ENCODE measurements at regions not wholly inside any gene's neighbourhood (a gene's known extent, or its start where the extent isn't known, plus 50 kb on each side); places are given as distances from the start of the nearest gene placed in this dataset.
"Not testable (repeated sequence)": the region's sequence is repeated elsewhere in the genome, so short reads cannot be mapped to it uniquely, and the experiment has no call there.

DNA sequence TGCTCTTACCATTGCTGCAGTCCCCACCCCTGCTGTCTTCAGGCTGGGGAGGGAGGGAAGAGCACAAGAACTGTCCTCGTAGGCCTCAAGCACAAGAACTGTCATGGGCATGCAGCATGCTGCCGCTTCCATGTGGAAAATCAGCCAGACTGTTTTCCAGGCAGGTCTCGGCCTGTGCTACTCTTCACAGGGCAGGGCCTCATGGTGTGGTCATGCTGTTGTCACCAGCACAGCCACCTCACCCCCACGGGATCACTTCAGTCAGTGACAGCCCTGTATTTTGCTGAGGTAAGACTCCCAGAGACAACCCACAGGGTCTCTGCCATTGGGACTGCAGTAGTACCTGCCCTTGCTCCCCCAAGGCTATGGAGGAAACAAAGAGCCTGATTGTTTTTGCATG, 205.3 kb downstream of the NAP1L3 start:
- in situ Hi-C loops (cut with HindIII; ENCODE audit: low pct_unique_long_range_greater_than_20kb, low sequenced_read_pairs): no loop called here
- no peak for DNase-seq (ENCODE audit: low read depth in 1 of 2, low spot score in 1 of 2)
- no peak for TF ChIP-seq JUND (IDR thresholded peaks at IDR 0.05; ENCODE audit: low read depth)

DNA sequence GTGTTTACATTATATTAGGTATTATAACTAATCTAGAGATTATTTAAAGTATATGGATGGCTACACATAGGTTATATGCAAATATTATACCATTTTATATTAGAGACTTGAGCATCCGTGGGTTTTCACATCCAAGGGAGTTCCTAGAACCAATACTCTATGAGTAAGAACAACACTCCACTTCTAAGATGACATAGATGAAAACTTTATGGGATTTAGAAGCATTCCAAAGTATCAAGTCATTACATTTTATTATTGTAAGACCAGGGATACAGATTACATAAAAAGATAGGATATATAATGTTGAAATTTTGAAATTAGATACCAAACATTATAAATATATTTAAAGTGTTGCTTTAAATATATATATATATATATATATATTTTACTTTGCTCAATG, 207.0 kb downstream of the NAP1L3 start:
- DNase-seq (ENCODE audit: low read depth in 1 of 2, low spot score in 1 of 2): no peak
- in situ Hi-C loops (cut with HindIII; ENCODE audit: low pct_unique_long_range_greater_than_20kb, low sequenced_read_pairs): no loop called here
- no peak for TF ChIP-seq JUND (IDR thresholded peaks at IDR 0.05; ENCODE audit: low read depth)

DNA sequence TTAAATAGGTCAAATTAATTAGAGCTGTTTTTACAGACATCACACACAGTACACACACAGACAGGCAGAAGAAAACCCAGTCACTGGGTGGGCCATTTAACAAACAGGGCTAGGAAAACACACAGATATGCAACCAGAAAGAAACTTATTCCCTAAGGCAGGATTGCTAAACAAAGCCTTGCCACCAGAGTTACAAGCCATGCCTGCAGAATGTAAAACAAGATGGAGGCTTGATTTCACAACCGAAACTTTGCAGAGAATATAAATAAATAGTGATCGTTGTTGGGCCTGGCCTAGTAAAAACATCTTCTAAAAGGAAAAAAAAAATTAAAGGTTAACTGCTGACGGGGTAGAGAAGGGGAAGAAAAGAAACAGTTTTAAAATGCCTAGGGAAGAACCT, 212.3 kb downstream of the NAP1L3 start:
- DNase-seq (ENCODE audit: low read depth in 1 of 2, low spot score in 1 of 2): no peak
- no peak for TF ChIP-seq JUND (IDR thresholded peaks at IDR 0.05; ENCODE audit: low read depth)
- in situ Hi-C loops (cut with HindIII; ENCODE audit: low pct_unique_long_range_greater_than_20kb, low sequenced_read_pairs): no loop called here

DNA sequence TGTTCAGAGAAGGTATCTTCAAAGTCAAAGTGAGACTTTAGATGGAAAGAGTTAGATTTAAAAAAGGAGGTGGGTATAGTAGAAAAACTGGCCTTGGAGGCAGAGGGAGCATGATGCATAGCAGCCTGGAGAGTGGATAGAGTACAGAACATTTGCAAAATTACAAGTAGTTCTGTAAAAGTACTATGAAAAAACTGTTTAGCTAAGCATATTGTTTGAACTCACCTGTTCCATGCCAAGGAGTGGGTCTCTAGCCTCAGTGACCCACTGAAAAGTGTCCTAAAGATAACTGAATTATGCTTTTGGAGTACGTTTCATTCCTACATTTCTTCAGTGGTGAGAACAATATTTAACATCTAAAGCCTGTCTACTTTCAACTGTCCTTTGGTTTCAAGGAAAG, 218.9 kb downstream of the NAP1L3 start:
- DNase-seq (ENCODE audit: low read depth in 1 of 2, low spot score in 1 of 2): no peak
- no peak for TF ChIP-seq JUND (IDR thresholded peaks at IDR 0.05; ENCODE audit: low read depth)
- in situ Hi-C loops (cut with HindIII; ENCODE audit: low pct_unique_long_range_greater_than_20kb, low sequenced_read_pairs): no loop called here

DNA sequence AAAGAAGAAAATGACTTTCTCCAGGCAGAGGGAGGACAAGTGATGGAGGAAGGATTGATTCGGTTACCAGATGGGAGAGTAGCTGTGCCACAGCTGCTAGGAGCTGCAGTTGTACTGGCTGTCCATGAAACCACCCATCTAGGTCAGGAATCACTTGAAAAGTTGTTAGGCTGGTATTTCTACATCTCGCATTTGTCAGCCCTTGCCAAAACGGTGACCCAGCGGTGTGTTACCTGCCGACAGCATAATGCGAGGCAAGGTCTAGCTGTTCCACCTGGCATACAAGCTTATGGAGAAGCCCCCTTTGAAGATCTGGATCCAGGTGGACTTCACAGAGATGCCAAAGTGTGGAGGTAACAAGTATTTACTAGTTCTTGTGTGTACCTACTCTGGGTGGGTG, 238.7 kb downstream of the NAP1L3 start:
- in situ Hi-C loops (cut with HindIII; ENCODE audit: low pct_unique_long_range_greater_than_20kb, low sequenced_read_pairs): not testable (repeated sequence)
- peak in 1 of 2 experiments; percentile 35 for DNase-seq (ENCODE audit: low read depth in 1 of 2, low spot score in 1 of 2)

DNA sequence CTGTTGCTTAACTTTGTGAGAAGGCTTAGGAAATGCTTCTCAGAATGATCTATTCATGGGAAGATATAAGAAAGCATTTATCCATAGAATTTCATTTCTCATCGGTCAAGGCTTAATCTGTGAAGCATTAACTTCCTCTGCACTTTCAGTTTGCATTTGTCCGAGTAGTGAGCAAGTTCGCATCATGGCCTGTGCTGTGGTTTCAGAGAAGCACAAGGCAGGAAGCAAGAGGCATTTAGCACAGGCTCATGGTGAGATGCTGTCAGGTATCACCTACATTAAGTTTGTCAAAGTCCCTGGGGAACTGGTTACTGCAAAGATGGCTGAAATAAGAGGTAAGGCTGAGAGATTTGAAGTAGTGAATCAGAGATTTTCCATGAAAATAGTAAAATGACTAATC, 244.9 kb downstream of the NAP1L3 start:
- no peak for DNase-seq (ENCODE audit: low read depth in 1 of 2, low spot score in 1 of 2)
- in situ Hi-C loops (cut with HindIII; ENCODE audit: low pct_unique_long_range_greater_than_20kb, low sequenced_read_pairs): no loop called here
- no peak for TF ChIP-seq JUND (IDR thresholded peaks at IDR 0.05; ENCODE audit: low read depth)

DNA sequence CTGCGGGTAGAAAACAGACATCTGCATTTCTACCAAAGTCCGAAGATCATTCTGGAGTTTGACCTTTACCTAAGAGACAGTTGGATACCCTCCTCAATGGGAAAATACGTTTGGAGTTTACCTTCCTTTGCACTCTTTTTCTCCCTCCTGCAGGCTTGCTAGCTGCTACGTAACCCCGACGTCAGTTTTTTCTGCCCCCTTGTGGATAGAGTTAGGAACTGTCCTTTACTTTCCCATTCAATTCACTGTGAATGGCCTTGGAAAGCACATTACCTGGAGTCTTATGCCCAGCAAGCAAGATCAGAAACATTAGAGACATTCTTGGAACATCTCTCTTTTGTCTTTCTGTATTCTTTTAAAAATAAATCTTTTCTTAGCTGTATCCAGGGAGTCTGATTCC, 250.7 kb downstream of the NAP1L3 start:
- peak in 1 of 2 experiments; percentile 59 for DNase-seq (ENCODE audit: low read depth in 1 of 2, low spot score in 1 of 2)
- in situ Hi-C loops (cut with HindIII; ENCODE audit: low pct_unique_long_range_greater_than_20kb, low sequenced_read_pairs): no loop called here
- no peak for TF ChIP-seq JUND (IDR thresholded peaks at IDR 0.05; ENCODE audit: low read depth)

DNA sequence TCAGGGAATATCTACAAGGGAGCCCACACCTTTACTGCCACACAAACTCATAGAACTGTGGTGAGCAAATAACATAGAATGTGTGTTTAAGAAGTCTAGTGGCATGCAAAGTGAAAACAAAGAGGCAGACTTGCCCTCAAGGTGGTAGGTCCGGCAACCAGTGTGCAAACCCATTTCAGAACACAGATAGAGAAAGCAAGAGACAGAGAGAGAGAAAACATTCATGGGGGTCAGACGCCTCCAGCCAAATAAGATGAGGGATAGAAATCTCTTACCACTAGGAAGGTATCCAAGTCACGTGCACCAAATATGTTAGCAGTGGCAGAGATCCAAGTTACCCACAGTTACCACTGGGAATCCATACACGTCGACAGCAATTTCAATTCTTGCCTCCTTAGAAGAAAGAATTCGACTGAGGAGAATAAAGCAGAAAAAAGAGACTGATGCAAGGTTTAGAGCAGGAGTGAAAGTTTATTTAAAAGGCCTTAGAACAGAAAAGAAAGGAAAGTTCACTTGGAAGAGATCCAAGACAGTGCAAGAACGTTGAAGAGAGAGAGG, 252.8 kb downstream of the NAP1L3 start:
- DNase-seq (ENCODE audit: low read depth in 1 of 2, low spot score in 1 of 2): peak in 1 of 2 experiments; percentile 77
- in situ Hi-C loops (cut with HindIII; ENCODE audit: low pct_unique_long_range_greater_than_20kb, low sequenced_read_pairs): no loop called here
- no peak for TF ChIP-seq JUND (IDR thresholded peaks at IDR 0.05; ENCODE audit: low read depth)

DNA sequence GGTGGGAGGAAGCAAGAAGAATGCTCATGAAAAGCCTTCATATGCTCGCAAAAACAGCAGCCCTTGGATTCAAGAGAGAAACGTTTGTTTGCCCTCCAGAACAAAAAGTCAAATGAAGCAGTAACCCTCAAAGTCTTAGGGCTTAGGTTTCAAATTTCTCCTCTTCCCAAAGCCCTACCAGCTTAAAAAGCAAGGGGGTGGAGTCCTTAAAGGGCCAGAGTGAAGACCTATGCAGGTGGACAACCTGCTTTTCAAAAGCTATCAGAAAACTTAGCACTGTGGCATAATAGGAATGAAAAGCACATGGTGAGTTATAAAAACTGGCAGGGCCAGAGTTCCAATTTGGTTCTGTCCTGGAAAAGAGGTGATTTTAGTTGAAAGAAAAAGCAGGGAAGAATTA, 253.3 kb downstream of the NAP1L3 start:
- no peak for TF ChIP-seq JUND (IDR thresholded peaks at IDR 0.05; ENCODE audit: low read depth)
- in situ Hi-C loops (cut with HindIII; ENCODE audit: low pct_unique_long_range_greater_than_20kb, low sequenced_read_pairs): no loop called here
- peak in 1 of 2 experiments; percentile 55 for DNase-seq (ENCODE audit: low read depth in 1 of 2, low spot score in 1 of 2)

DNA sequence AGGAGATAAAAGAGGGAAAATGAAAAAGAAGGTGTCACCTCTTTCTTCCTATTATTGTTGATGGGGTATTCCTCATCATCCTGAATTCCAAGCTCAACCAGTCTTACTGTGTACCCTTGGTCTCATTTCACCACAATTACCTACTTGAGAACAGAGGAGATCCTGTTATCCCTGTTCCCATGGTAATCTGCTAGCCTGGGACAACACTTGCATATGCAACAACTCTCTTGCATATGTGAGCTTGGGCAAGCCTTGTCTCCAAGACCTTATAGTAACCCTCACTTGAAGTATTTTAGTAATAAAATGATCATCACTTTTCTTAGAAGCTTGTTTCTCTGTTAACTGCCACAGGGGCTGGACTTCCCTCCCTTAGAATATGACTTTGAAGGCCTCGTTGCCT, 253.7 kb downstream of the NAP1L3 start:
- TF ChIP-seq JUND (IDR thresholded peaks at IDR 0.05; ENCODE audit: low read depth): no peak
- DNase-seq (ENCODE audit: low read depth in 1 of 2, low spot score in 1 of 2): no peak
- in situ Hi-C loops (cut with HindIII; ENCODE audit: low pct_unique_long_range_greater_than_20kb, low sequenced_read_pairs): no loop called here

DNA sequence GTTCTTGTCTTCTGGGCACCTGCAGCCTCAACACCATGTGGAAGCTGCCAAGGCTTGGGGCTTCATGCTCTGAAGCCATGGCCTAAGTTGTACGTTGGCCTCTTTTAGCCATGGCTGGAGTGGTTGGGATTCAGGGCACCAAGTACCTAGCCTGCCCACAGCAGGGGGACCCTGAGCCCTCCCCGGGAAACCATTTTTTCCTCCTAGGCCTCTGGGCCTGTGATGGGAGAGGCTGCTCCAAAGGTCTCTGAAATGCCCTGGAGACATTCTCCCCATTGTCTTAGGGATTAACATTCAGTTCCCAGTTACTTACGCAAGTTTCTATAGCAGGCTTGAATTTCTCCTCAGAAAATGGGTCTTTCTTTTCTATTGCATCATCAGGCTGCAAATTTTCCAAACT, 269.3 kb downstream of the NAP1L3 start:
- TF ChIP-seq JUND (IDR thresholded peaks at IDR 0.05; ENCODE audit: low read depth): no peak
- no peak for DNase-seq (ENCODE audit: low read depth in 1 of 2, low spot score in 1 of 2)
- in situ Hi-C loops (cut with HindIII; ENCODE audit: low pct_unique_long_range_greater_than_20kb, low sequenced_read_pairs): no loop called here

DNA sequence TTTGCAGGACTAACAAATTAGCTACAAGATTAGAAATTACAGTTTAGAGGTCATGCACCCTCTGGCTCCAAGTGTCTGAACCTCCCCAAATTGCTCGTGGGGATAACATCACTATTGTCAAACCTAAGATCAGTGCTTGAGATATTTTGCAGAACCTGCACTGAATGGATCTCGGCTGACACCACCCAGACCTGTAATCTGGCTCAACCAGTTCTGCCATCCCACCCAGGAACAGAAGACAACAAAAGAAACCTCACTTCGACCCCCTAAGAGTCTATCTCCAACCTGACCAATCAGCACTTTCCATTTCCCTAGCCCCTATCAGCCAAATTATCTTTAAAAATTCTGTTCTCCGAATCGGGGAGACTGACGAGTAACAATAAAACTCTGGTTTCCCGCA, 318.7 kb downstream of the NAP1L3 start:
- in situ Hi-C loops (cut with HindIII; ENCODE audit: low pct_unique_long_range_greater_than_20kb, low sequenced_read_pairs): no loop called here
- DNase-seq (ENCODE audit: low read depth in 1 of 2, low spot score in 1 of 2): no peak
- no peak for TF ChIP-seq JUND (IDR thresholded peaks at IDR 0.05; ENCODE audit: low read depth)

DNA sequence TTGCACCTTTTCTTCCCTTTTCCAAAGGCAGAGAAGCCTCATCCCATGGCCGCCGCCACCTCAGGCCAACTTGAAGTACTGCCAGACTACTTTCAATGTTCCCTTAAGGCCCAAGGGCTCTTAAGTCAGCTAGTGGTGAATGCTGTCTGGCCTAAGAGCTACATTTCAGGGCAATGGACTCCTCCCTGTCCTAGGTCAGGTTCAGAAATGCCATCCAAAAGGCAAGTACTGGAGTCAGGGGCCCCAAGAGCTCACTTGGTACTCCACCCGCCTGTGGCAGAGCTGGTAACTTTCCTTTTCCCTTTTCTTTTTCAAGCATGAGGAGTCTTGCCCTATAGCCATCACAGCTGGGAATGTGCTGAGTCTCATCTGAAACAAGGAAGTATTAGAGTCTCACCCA, 327.1 kb downstream of the NAP1L3 start:
- peak in 1 of 2 experiments; percentile 0 for DNase-seq (ENCODE audit: low read depth in 1 of 2, low spot score in 1 of 2)
- in situ Hi-C loops (cut with HindIII; ENCODE audit: low pct_unique_long_range_greater_than_20kb, low sequenced_read_pairs): no loop called here
- TF ChIP-seq JUND (IDR thresholded peaks at IDR 0.05; ENCODE audit: low read depth): no peak

DNA sequence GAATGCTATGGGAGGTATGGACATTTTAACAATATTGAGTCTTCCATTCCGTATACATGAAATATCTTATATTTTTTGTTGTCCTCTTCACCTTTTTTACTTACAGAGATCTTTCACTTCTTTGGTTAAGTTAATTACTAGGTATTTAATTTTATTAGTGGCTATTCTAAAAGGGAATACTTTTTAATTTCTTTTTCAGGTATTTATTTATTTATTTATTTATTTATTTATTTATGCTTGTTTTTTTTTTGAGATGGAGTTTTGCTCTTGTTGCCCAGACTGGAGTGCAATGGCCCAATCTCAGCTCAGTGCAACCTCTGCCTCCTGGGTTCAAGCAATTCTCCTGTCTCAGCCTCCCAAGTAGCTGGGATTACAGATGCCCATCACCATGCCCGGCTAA, 329.1 kb downstream of the NAP1L3 start:
- DNase-seq (ENCODE audit: low read depth in 1 of 2, low spot score in 1 of 2); in situ Hi-C loops (cut with HindIII; ENCODE audit: low pct_unique_long_range_greater_than_20kb, low sequenced_read_pairs): not testable (repeated sequence)
